ENCODE measurements at regions not wholly inside any gene's neighbourhood (a gene's known extent, or its start where the extent isn't known, plus 50 kb on each side); places are given as distances from the start of the nearest gene placed in this dataset.

GRCh38 chr4:110949542-110949941 lies 326.7 kb upstream of the PITX2 start:
- TF ChIP-seq BHLHE40 (IDR thresholded peaks at IDR 0.05; ENCODE audit: borderline replicate concordance) (no peak), ZNF384 (IDR thresholded peaks at IDR 0.05) (no peak), ELF4 (IDR thresholded peaks at IDR 0.05) (no peak), NFRKB (IDR thresholded peaks at IDR 0.05) (no peak), TARDBP (IDR thresholded peaks at IDR 0.05) (no peak), FOXA1 (IDR thresholded peaks at IDR 0.05) (no peak), CTBP1 (IDR thresholded peaks at IDR 0.05; ENCODE audit: borderline replicate concordance) (no peak), SUZ12 (IDR thresholded peaks at IDR 0.05) (no peak), FOXK2 (IDR thresholded peaks at IDR 0.05) (no peak), FOXM1 (IDR thresholded peaks at IDR 0.05; ENCODE audit: borderline replicate concordance) (no peak), HDGF (IDR thresholded peaks at IDR 0.05; ENCODE audit: borderline replicate concordance) (no peak)

Data from HEK293T (cell line).